ENCODE measurements at regions not wholly inside any gene's neighbourhood (a gene's known extent, or its start where the extent isn't known, plus 50 kb on each side); places are given as distances from the start of the nearest gene placed in this dataset.

GRCh38 chr9:96026655-96027213 is 151.2 kb downstream of the ERCC6L2 start:
- H3K4me1 ChIP-seq = peaks cover 4 to 9% of the 10 kb centered on the region in 2 donors
- intact Hi-C loops (cut with DNase I; ENCODE audit: low total_unique reads) (no loop called here), in situ Hi-C loops (cut with MboI; ENCODE audit: low sequenced_read_pairs in 4 of 4) (no loop called here)
- DNase-seq (no peak), ATAC-seq (no peak)
- TF ChIP-seq CTCF (IDR thresholded peaks at IDR 0.05 in 4 of 5, conservative IDR thresholded peaks at IDR 0.05 in 1 of 5) (no peak), POLR2A (IDR thresholded peaks at IDR 0.05) (no peak)
- no peaks in the 10 kb centered on the region for H3K36me3 ChIP-seq
- H3K27ac ChIP-seq = no peak overlapping the region
- no peaks in the 10 kb centered on the region for H3K9me3 ChIP-seq
- H3K27me3 ChIP-seq = peaks cover 23 to 33% (median 26%) of the 10 kb centered on the region in 3 donors
- peak overlapping the region in 3 of 4 donors; percentile 23 to 52 (median 43) for H3K4me3 ChIP-seq

GRCh38 chr9:96025995-96026602 is 150.6 kb downstream of the ERCC6L2 start:
- ATAC-seq (no peak), DNase-seq (no peak)
- Histone ChIP-seq H3K27me3 (peaks cover 29 to 39% (median 30%) of the 10 kb centered on the region in 3 donors), H3K4me3 (no peak overlapping the region), H3K4me1 (peaks cover 8 to 9% of the 10 kb centered on the region in 2 donors), H3K36me3 (no peaks in the 10 kb centered on the region), H3K9me3 (no peaks in the 10 kb centered on the region), H3K27ac (no peak overlapping the region)
- TF ChIP-seq POLR2A (IDR thresholded peaks at IDR 0.05) (no peak), CTCF (IDR thresholded peaks at IDR 0.05 in 4 of 5, conservative IDR thresholded peaks at IDR 0.05 in 1 of 5) (peak in 1 of 5 experiments; percentile 22)
- in situ Hi-C loops (cut with MboI; ENCODE audit: low sequenced_read_pairs in 4 of 4) = no loop called here
- intact Hi-C loops (cut with DNase I; ENCODE audit: low total_unique reads) = no loop called here

- Histone ChIP-seq H3K4me1 (peaks cover 9 to 17% of the 10 kb centered on the region in 2 donors), H3K27me3 (peaks cover 48 to 64% (median 54%) of the 10 kb centered on the region in 3 donors)
- in situ Hi-C loops (cut with MboI; ENCODE audit: low sequenced_read_pairs in 4 of 4) = loop anchor here in 1 of 4 donors (25.0 kb wide), 1 partner anchor 111 kb away; no protein-coding TSS in a partner anchor
Measured at GRCh38 chr9:96023486-96023885, 148.0 kb downstream of the ERCC6L2 start.

GRCh38 chr9:96022445-96023051 is 147.1 kb downstream of the ERCC6L2 start:
- intact Hi-C loops (cut with DNase I; ENCODE audit: low total_unique reads) (no loop called here), in situ Hi-C loops (cut with MboI; ENCODE audit: low sequenced_read_pairs in 4 of 4) (loop anchor here in 1 of 4 donors (25.0 kb wide), 1 partner anchor 110 kb away; no protein-coding TSS in a partner anchor)
- ATAC-seq = no peak
- H3K27ac ChIP-seq = no peak overlapping the region
- DNase-seq = no peak
- no peak for TF ChIP-seq CTCF (IDR thresholded peaks at IDR 0.05 in 4 of 5, conservative IDR thresholded peaks at IDR 0.05 in 1 of 5)
- TF ChIP-seq POLR2A (IDR thresholded peaks at IDR 0.05) = no peak
- H3K27me3 ChIP-seq = peaks cover 48 to 68% (median 60%) of the 10 kb centered on the region in 3 donors
- H3K4me3 ChIP-seq = peak overlapping the region in 1 of 4 donors; percentile 58
- H3K4me1 ChIP-seq = peaks cover 9 to 17% of the 10 kb centered on the region in 2 donors
- no peaks in the 10 kb centered on the region for H3K36me3 ChIP-seq
- no peaks in the 10 kb centered on the region for H3K9me3 ChIP-seq

More at GRCh38 chr9:96023486-96023885, 148.0 kb downstream of the ERCC6L2 start:
- Histone ChIP-seq H3K27ac (no peak overlapping the region), H3K36me3 (no peaks in the 10 kb centered on the region), H3K9me3 (no peaks in the 10 kb centered on the region), H3K4me3 (no peak overlapping the region)
- intact Hi-C loops (cut with DNase I; ENCODE audit: low total_unique reads) = no loop called here
- no peak for ATAC-seq
- TF ChIP-seq CTCF (IDR thresholded peaks at IDR 0.05 in 4 of 5, conservative IDR thresholded peaks at IDR 0.05 in 1 of 5) (no peak), POLR2A (IDR thresholded peaks at IDR 0.05) (no peak)
- no peak for DNase-seq

Data from gastrocnemius medialis (tissue), 4 donors.